ENCODE measurements at regions not wholly inside any gene's neighbourhood (a gene's known extent, or its start where the extent isn't known, plus 50 kb on each side); places are given as distances from the start of the nearest gene placed in this dataset.
A peak's percentile ranks its signal among the peaks of the same experiment; 100 is the strongest.

GRCh38 chr15:91694131-91694830 is 159.2 kb upstream of the SLCO3A1 start:
- H3K27ac ChIP-seq (ENCODE audit: low read depth in 1 of 2, low read length in 2 of 2) = peak overlapping the region; percentile 64 to 73
- 65% methylated on average over 11 of the region's 11 CpGs for WGBS
- H3K4me3 ChIP-seq (ENCODE audit: low read depth in 1 of 3, low read length in 3 of 3) = peak overlapping the region in 1 of 3 donors; percentile 9
- no peaks in the 10 kb centered on the region for H3K27me3 ChIP-seq (ENCODE audit: control insufficient read depth in 4 of 4, insufficient read depth in 4 of 4, low read length in 3 of 4)
- TF ChIP-seq REST (IDR thresholded peaks at IDR 0.05) = no peak
- TF ChIP-seq HNF4G (IDR thresholded peaks at IDR 0.05) = no peak
- no peak for TF ChIP-seq FOXA2 (IDR thresholded peaks at IDR 0.05)
- no peak for TF ChIP-seq YY1 (IDR thresholded peaks at IDR 0.05)
- no peak for TF ChIP-seq ZBTB33 (IDR thresholded peaks at IDR 0.05)
- no peak for TF ChIP-seq TAF1 (conservative IDR thresholded peaks at IDR 0.05)
- TF ChIP-seq HNF4A (conservative IDR thresholded peaks at IDR 0.05) = no peak
- peak overlapping the region in 1 of 2 donors; percentile 30 for H3K9ac ChIP-seq (ENCODE audit: low read depth in 1 of 2, low read length in 2 of 2)
- H3K4me1 ChIP-seq (ENCODE audit: control insufficient read depth in 4 of 4, insufficient read depth in 4 of 4, low read length in 3 of 4) = peaks cover 0 to 2% (median 0%) of the 10 kb centered on the region in 4 donors
- no peaks in the 10 kb centered on the region for H3K9me3 ChIP-seq (ENCODE audit: control insufficient read depth in 4 of 4, low read length in 3 of 4)
- no peak for DNase-seq (ENCODE audit: low spot score)
- H3K36me3 ChIP-seq (ENCODE audit: control insufficient read depth in 4 of 4, insufficient read depth in 3 of 4, low read depth in 1 of 4, low read length in 3 of 4) = no peaks in the 10 kb centered on the region

GRCh38 chr15:91694831-91695210 is 158.7 kb upstream of the SLCO3A1 start:
- 36% methylated on average over 4 of the region's 4 CpGs for WGBS
- H3K9me3 ChIP-seq (ENCODE audit: control insufficient read depth in 4 of 4, low read length in 3 of 4) = no peaks in the 10 kb centered on the region
- peak overlapping the region; percentile 64 to 73 for H3K27ac ChIP-seq (ENCODE audit: low read depth in 1 of 2, low read length in 2 of 2)
- peak overlapping the region in 1 of 3 donors; percentile 9 for H3K4me3 ChIP-seq (ENCODE audit: low read depth in 1 of 3, low read length in 3 of 3)
- DNase-seq (ENCODE audit: low spot score) = peak; percentile 46
- no peaks in the 10 kb centered on the region for H3K27me3 ChIP-seq (ENCODE audit: control insufficient read depth in 4 of 4, insufficient read depth in 4 of 4, low read length in 3 of 4)
- H3K4me1 ChIP-seq (ENCODE audit: control insufficient read depth in 4 of 4, insufficient read depth in 4 of 4, low read length in 3 of 4) = peaks cover 0 to 2% (median 0%) of the 10 kb centered on the region in 4 donors
- H3K36me3 ChIP-seq (ENCODE audit: control insufficient read depth in 4 of 4, insufficient read depth in 3 of 4, low read depth in 1 of 4, low read length in 3 of 4) = no peaks in the 10 kb centered on the region
- peak overlapping the region in 1 of 2 donors; percentile 30 for H3K9ac ChIP-seq (ENCODE audit: low read depth in 1 of 2, low read length in 2 of 2)
- TF ChIP-seq FOXA2 (IDR thresholded peaks at IDR 0.05) = no peak
- TF ChIP-seq HNF4G (IDR thresholded peaks at IDR 0.05) = no peak
- no peak for TF ChIP-seq TAF1 (conservative IDR thresholded peaks at IDR 0.05)
- peak in 1 of 2 donors; percentile 72 for TF ChIP-seq RXRA (IDR thresholded peaks at IDR 0.05)
- TF ChIP-seq HNF4A (conservative IDR thresholded peaks at IDR 0.05) = peak; percentile 73 to 77
- TF ChIP-seq MAX (IDR thresholded peaks at IDR 0.05) = peak; percentile 33
- peak in 1 of 2 donors; percentile 16 for TF ChIP-seq EGR1 (IDR thresholded peaks at IDR 0.05; ENCODE audit: low read depth in 2 of 2)
- peak; percentile 66 for TF ChIP-seq YY1 (IDR thresholded peaks at IDR 0.05)
- TF ChIP-seq GABPA (IDR thresholded peaks at IDR 0.05 in 1 of 2, conservative IDR thresholded peaks at IDR 0.05 in 1 of 2) = peak in 1 of 2 donors; percentile 54
- TF ChIP-seq NR2F2 (IDR thresholded peaks at IDR 0.05) = no peak
- TF ChIP-seq ZBTB33 (IDR thresholded peaks at IDR 0.05) = no peak
- no peak for TF ChIP-seq CTCF (IDR thresholded peaks at IDR 0.05; ENCODE audit: low read depth, low read length, missing input control)
- peak in 1 of 2 donors; percentile 39 for TF ChIP-seq RAD21 (IDR thresholded peaks at IDR 0.05)
- TF ChIP-seq JUND (IDR thresholded peaks at IDR 0.05) = peak; percentile 89 to 91
- no peak for TF ChIP-seq REST (IDR thresholded peaks at IDR 0.05)
- no peak for TF ChIP-seq FOXA1 (IDR thresholded peaks at IDR 0.05)
- peak; percentile 81 for TF ChIP-seq SP1 (IDR thresholded peaks at IDR 0.05)
